IMR-90 (cell line): ENCODE measurements at regions not wholly inside any gene's neighbourhood (a gene's known extent, or its start where the extent isn't known, plus 50 kb on each side); places are given as distances from the start of the nearest gene placed in this dataset.
"Not testable (repeated sequence)": the region's sequence is repeated elsewhere in the genome, so short reads cannot be mapped to it uniquely, and the experiment has no call there.

Experiments
- ATAC-seq: fragments of 200-7000 bp; cut with Tn5 transposase; 2 replicates; pipeline ENCODE4 v1.9.1; 2020; ENCODE audit warnings: low read depth, mild to moderate bottlenecking, moderate library complexity
- BruUV-seq: library from RNA; stranded (reverse); fragments of 400-500 nt; replicated peaks from 2 replicates; lab custom pipeline; 2021; lab: Mats Ljungman, UMichigan
- CTCF ChIA-PET: fragments of 300-600 bp; formaldehyde crosslinking; extraction: SDS; loops from one replicate; lab custom pipeline; 2021; ENCODE audit warnings: antibody characterized with exemption; lab: Yijun Ruan, JAX
- POLR2A ChIA-PET: fragments of 300-600 bp; sonication (Branson Sonifier 250); formaldehyde crosslinking; loops from one replicate; lab custom pipeline; 2022; ENCODE audit warnings: antibody characterized with exemption; ENCODE audit not compliant: unreplicated experiment; lab: Charles Lee
- DNase-seq: peaks from one replicate; pipeline ENCODE4 v3.0.0; 2013
- H2AFZ ChIP-seq: replicated peaks from 2 replicates; pipeline ENCODE3; 2013; ENCODE audit warnings: low read length, mild to moderate bottlenecking; ENCODE audit not compliant: poor library complexity
- H2AK5ac ChIP-seq: 2 replicates; pipeline ENCODE4 v1.6.1; 2013; ENCODE audit warnings: low read depth, low read length, inconsistent platforms
- H2AK9ac ChIP-seq: replicated peaks from 2 replicates; pipeline ENCODE3; 2013; ENCODE audit warnings: mild to moderate bottlenecking, low read depth, low read length, moderate library complexity; ENCODE audit not compliant: poor library complexity
- H2BK120ac ChIP-seq: 2 replicates; pipeline ENCODE4 v1.6.1; 2013; ENCODE audit warnings: low read depth, low read length, inconsistent platforms
- H2BK15ac ChIP-seq: 3 replicates; pipeline ENCODE4 v1.6.1; 2013; ENCODE audit warnings: low read depth, low read length, inconsistent platforms
- H2BK20ac ChIP-seq: 2 replicates; pipeline ENCODE4 v1.6.1; 2013; ENCODE audit warnings: low read depth, mild to moderate bottlenecking, inconsistent platforms, low read length, moderate library complexity
- H2BK5ac ChIP-seq: 2 replicates; pipeline ENCODE4 v1.6.1; 2013; ENCODE audit warnings: mild to moderate bottlenecking, low read depth, low read length, inconsistent platforms; ENCODE audit not compliant: poor library complexity, severe bottlenecking
- H3K14ac ChIP-seq: replicated peaks from 2 replicates; pipeline ENCODE4 v1.6.1; 2013; ENCODE audit warnings: low read depth, low read length, inconsistent platforms
- H3K18ac ChIP-seq: 2 replicates; pipeline ENCODE4 v1.6.1; 2013; ENCODE audit warnings: low read depth, low read length, control low read depth
- H3K23ac ChIP-seq: 2 replicates; pipeline ENCODE4 v1.6.1; 2013; ENCODE audit warnings: low read depth, low read length, inconsistent platforms
- H3K27ac ChIP-seq: 2 replicates; pipeline ENCODE4 v1.5.1; 2013; ENCODE audit warnings: mild to moderate bottlenecking, control low read depth, low read length; ENCODE audit not compliant: insufficient read depth
- H3K27me3 ChIP-seq: 2 replicates; pipeline ENCODE4 v1.6.1; 2013; ENCODE audit warnings: low read length; ENCODE audit not compliant: control insufficient read depth, insufficient read depth
- H3K36me3 ChIP-seq: 2 replicates; pipeline ENCODE4 v1.6.1; 2013; ENCODE audit warnings: low read length, mixed read lengths; ENCODE audit not compliant: control insufficient read depth, insufficient read depth
- H3K4ac ChIP-seq: 2 replicates; pipeline ENCODE4 v1.6.1; 2013; ENCODE audit warnings: low read depth, low read length, inconsistent platforms
- H3K4me1 ChIP-seq: 2 replicates; pipeline ENCODE4 v1.6.1; 2013; ENCODE audit warnings: low read length, mixed read lengths; ENCODE audit not compliant: control insufficient read depth, insufficient read depth
- H3K4me2 ChIP-seq: 2 replicates; pipeline ENCODE4 v1.6.1; 2013; ENCODE audit warnings: low read depth, mild to moderate bottlenecking, control low read depth, low read length, moderate library complexity
- H3K4me3 ChIP-seq: 2 replicates; pipeline ENCODE4 v1.5.1; 2013; ENCODE audit warnings: low read depth, mild to moderate bottlenecking, control low read depth, low read length, moderate library complexity; ENCODE audit not compliant: insufficient read depth
- H3K56ac ChIP-seq: 2 replicates; pipeline ENCODE4 v1.6.1; 2013; ENCODE audit warnings: low read length, inconsistent platforms; ENCODE audit not compliant: insufficient read depth; ENCODE audit errors: extremely low read depth
- H3K79me1 ChIP-seq, 2 experiments: 2 replicates each; pipeline ENCODE4 v1.6.1; 2013; ENCODE audit warnings: low read length in 2 of 2, inconsistent platforms in 1 of 2, low read depth in 1 of 2
- H3K9ac ChIP-seq: 2 replicates; pipeline ENCODE4 v1.6.1; 2013; ENCODE audit warnings: low read depth, low read length, control low read depth
- H3K9me1 ChIP-seq: 2 replicates; pipeline ENCODE4 v1.6.1; 2013; ENCODE audit warnings: low read length, inconsistent platforms; ENCODE audit not compliant: insufficient read depth
- H3K9me3 ChIP-seq: 2 replicates; pipeline ENCODE4 v1.6.1; 2013; ENCODE audit warnings: low read length; ENCODE audit not compliant: control insufficient read depth, insufficient read depth
- H4K20me1 ChIP-seq: 2 replicates; pipeline ENCODE4 v1.6.1; 2013; ENCODE audit warnings: low read length, inconsistent platforms; ENCODE audit not compliant: insufficient read depth
- H4K5ac ChIP-seq: 2 replicates; pipeline ENCODE4 v1.6.1; 2013; ENCODE audit warnings: mild to moderate bottlenecking, low read depth, low read length, control low read depth
- H4K8ac ChIP-seq, 2 experiments: 2 replicates each; pipeline ENCODE4 v1.6.1; 2013; ENCODE audit warnings: low read depth in 2 of 2, low read length in 2 of 2, control low read depth in 1 of 2, inconsistent platforms in 1 of 2
- H4K91ac ChIP-seq: 2 replicates; pipeline ENCODE4 v1.6.1; 2013; ENCODE audit warnings: low read depth, low read length, inconsistent platforms; ENCODE audit not compliant: insufficient read depth
- WGBS, 2 experiments: methylation state at CpG; one replicate each; pipeline versions ENCODE4 v1.1.5 to v1.1.7; 2013; ENCODE audit warnings: missing lambda C conversion rate in 2 of 2; ENCODE audit not compliant: insufficient read length in 1 of 2; ENCODE audit errors: extremely low coverage in 2 of 2; 5-methylcytosine and 5-hydroxymethylcytosine counted together
- dilution Hi-C: fragments of 300-500 bp; cut with HindIII; formaldehyde crosslinking; loops from one replicate; pipeline ENCODE4 v1.14.3; 2018; ENCODE audit warnings: low sequenced_read_pairs; ENCODE audit not compliant: unreplicated experiment
- in situ Hi-C: fragments of 300-500 bp; cut with MboI; formaldehyde crosslinking; loops from 3 replicates; pipeline ENCODE4 v1.14.3; 2019; ENCODE audit warnings: low sequenced_read_pairs, inconsistent platforms, mixed read lengths
- intact Hi-C: fragments of 100-400 bp; cut with micrococcal nuclease; formaldehyde crosslinking; loops from 2 replicates; pipeline ENCODE4 v1.10.0; 2022

DNA sequence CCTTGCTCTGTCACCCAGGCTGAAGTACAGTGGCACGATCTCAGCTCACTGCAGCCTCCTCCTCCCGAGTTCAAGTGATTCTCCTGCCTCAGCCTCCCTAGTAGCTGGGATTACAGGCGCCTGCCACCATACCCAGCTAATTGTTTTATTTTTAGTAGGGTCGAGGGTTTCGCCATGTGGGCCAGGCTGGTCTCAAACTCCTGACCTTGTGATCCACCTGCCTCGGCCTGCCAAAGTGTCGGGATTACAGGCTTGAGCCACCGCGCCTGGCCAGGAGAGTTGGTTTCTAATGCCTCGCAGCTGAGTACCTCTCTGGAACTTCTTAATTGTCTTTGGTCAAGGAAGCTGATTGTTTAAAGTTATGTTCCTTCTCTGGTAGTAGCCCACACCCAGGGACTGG is 702.7 kb upstream of the SLITRK6 start:
- H3K4ac ChIP-seq, dilution Hi-C loops, BruUV-seq, H2AK5ac ChIP-seq, H2BK20ac ChIP-seq, H3K27me3 ChIP-seq, H4K20me1 ChIP-seq, H3K4me2 ChIP-seq, H3K14ac ChIP-seq, H3K56ac ChIP-seq, CTCF ChIA-PET, H3K27ac ChIP-seq, in situ Hi-C loops, DNase-seq, H3K23ac ChIP-seq, H2BK5ac ChIP-seq, intact Hi-C loops, H3K18ac ChIP-seq, ATAC-seq, H2BK15ac ChIP-seq, H3K9me1 ChIP-seq, H4K8ac ChIP-seq, H2BK120ac ChIP-seq, H3K4me1 ChIP-seq, H4K91ac ChIP-seq, H2AK9ac ChIP-seq, POLR2A ChIA-PET, H2AFZ ChIP-seq, H3K4me3 ChIP-seq, H3K9me3 ChIP-seq, H4K5ac ChIP-seq, H3K9ac ChIP-seq, H3K79me1 ChIP-seq, H3K36me3 ChIP-seq: not testable (repeated sequence)
- no CpG with 5 or more reads among the region's 10 CpGs for WGBS, 2 experiments
